Mesendoderm (in vitro differentiated cells): ENCODE measurements at regions not wholly inside any gene's neighbourhood (a gene's known extent, or its start where the extent isn't known, plus 50 kb on each side); places are given as distances from the start of the nearest gene placed in this dataset.

Experiments
- DNase-seq: peaks from one replicate; pipeline ENCODE4 v3.0.0; 2013
- H2AK5ac ChIP-seq: 2 replicates; pipeline ENCODE4 v1.6.1; 2013; ENCODE audit warnings: low read length, inconsistent platforms
- H2BK120ac ChIP-seq: 2 replicates; pipeline ENCODE4 v1.6.1; 2013; ENCODE audit warnings: low read depth, mild to moderate bottlenecking, low read length, moderate library complexity, mixed read lengths
- H2BK15ac ChIP-seq: replicated peaks from 2 replicates; pipeline ENCODE4 v1.6.1; 2013; ENCODE audit warnings: low read depth, mild to moderate bottlenecking, moderate library complexity
- H2BK5ac ChIP-seq: 2 replicates; pipeline ENCODE4 v1.6.1; 2013; ENCODE audit warnings: low read length, inconsistent platforms
- H3K18ac ChIP-seq: 2 replicates; pipeline ENCODE4 v1.6.1; 2013; ENCODE audit warnings: mild to moderate bottlenecking, low read length, mixed read lengths
- H3K23ac ChIP-seq: one replicate; pipeline ENCODE4 v1.6.1; 2013; ENCODE audit warnings: low read length
- H3K27ac ChIP-seq: 2 replicates; pipeline ENCODE4 v1.5.1; 2013; ENCODE audit warnings: low read depth, mild to moderate bottlenecking, inconsistent platforms, low read length, moderate library complexity
- H3K27me3 ChIP-seq: 2 replicates; pipeline ENCODE4 v1.6.1; 2013; ENCODE audit warnings: low read length, control low read depth, mild to moderate bottlenecking, inconsistent platforms; ENCODE audit not compliant: insufficient read depth, poor library complexity
- H3K36me3 ChIP-seq: 2 replicates; pipeline ENCODE4 v1.6.1; 2013; ENCODE audit warnings: low read length, inconsistent platforms; ENCODE audit not compliant: control insufficient read depth, insufficient read depth
- H3K4ac ChIP-seq: one replicate; pipeline ENCODE4 v1.6.1; 2013; ENCODE audit warnings: low read depth, mild to moderate bottlenecking, low read length, moderate library complexity
- H3K4me1 ChIP-seq: 2 replicates; pipeline ENCODE4 v1.6.1; 2013; ENCODE audit warnings: low read depth, low read length, inconsistent platforms; ENCODE audit not compliant: control insufficient read depth
- H3K4me2 ChIP-seq: 2 replicates; pipeline ENCODE4 v1.6.1; 2013; ENCODE audit warnings: low read length
- H3K4me3 ChIP-seq: 2 replicates; pipeline ENCODE4 v1.5.1; 2013; ENCODE audit warnings: mild to moderate bottlenecking, low read length
- H3K56ac ChIP-seq: one replicate; pipeline ENCODE4 v1.6.1; 2013; ENCODE audit warnings: low read length
- H3K79me1 ChIP-seq: 2 replicates; pipeline ENCODE4 v1.6.1; 2013; ENCODE audit warnings: low read length, inconsistent platforms
- H3K79me2 ChIP-seq: 2 replicates; pipeline ENCODE4 v1.6.1; 2013; ENCODE audit warnings: mild to moderate bottlenecking, low read length; ENCODE audit not compliant: control insufficient read depth, insufficient read depth
- H3K9ac ChIP-seq: 2 replicates; pipeline ENCODE4 v1.6.1; 2013; ENCODE audit warnings: low read length, inconsistent platforms
- H4K5ac ChIP-seq: one replicate; pipeline ENCODE4 v1.6.1; 2013; ENCODE audit warnings: low read length
- H4K8ac ChIP-seq: one replicate; pipeline ENCODE4 v1.6.1; 2013; ENCODE audit warnings: low read depth, mild to moderate bottlenecking, control low read depth, low read length, moderate library complexity
- WGBS: extraction: QIAGEN DNeasy Blood & Tissue Kit; methylation state at CpG from one replicate; pipeline ENCODE4 v1.1.7; 2013; ENCODE audit warnings: low lambda C conversion rate, missing lambda C conversion rate; ENCODE audit not compliant: insufficient coverage; ENCODE audit errors: extremely low coverage; 5-methylcytosine and 5-hydroxymethylcytosine counted together

GRCh38 chr12:91511795-91512420 is 329.3 kb upstream of the DCN start:
- Histone ChIP-seq H3K4ac (no peak overlapping the region), H3K56ac (no peak overlapping the region), H4K8ac (no peak overlapping the region), H3K79me1 (no peaks in the 10 kb centered on the region), H2BK15ac (no peak overlapping the region), H3K27me3 (no peaks in the 10 kb centered on the region), H3K23ac (no peak overlapping the region), H2AK5ac (no peak overlapping the region), H4K5ac (no peak overlapping the region), H3K4me2 (no peak overlapping the region), H3K36me3 (no peaks in the 10 kb centered on the region), H3K9ac (no peak overlapping the region), H3K79me2 (no peaks in the 10 kb centered on the region), H2BK5ac (no peak overlapping the region), H3K18ac (no peak overlapping the region), H3K4me3 (no peak overlapping the region), H2BK120ac (no peak overlapping the region), H3K4me1 (no peaks in the 10 kb centered on the region), H3K27ac (no peak overlapping the region)
- WGBS: no CpG with 5 or more reads among the region's 1 CpG
- DNase-seq: no peak

GRCh38 chr12:91507754-91508153 is 325.1 kb upstream of the DCN start:
- Histone ChIP-seq H2BK15ac (no peak overlapping the region), H3K27ac (no peak overlapping the region), H3K4ac (no peak overlapping the region), H3K56ac (no peak overlapping the region), H2BK5ac (no peak overlapping the region), H2AK5ac (no peak overlapping the region), H3K4me2 (no peak overlapping the region), H3K79me2 (no peaks in the 10 kb centered on the region), H4K5ac (no peak overlapping the region), H3K36me3 (no peaks in the 10 kb centered on the region), H4K8ac (no peak overlapping the region), H3K18ac (no peak overlapping the region), H3K23ac (no peak overlapping the region), H3K79me1 (no peaks in the 10 kb centered on the region), H2BK120ac (no peak overlapping the region), H3K9ac (no peak overlapping the region), H3K4me1 (no peaks in the 10 kb centered on the region), H3K27me3 (no peaks in the 10 kb centered on the region), H3K4me3 (no peak overlapping the region)
- WGBS: no CpG with 5 or more reads among the region's 1 CpG
- no peak for DNase-seq

- H3K9ac ChIP-seq: no peak overlapping the region
- H3K27me3 ChIP-seq: no peaks in the 10 kb centered on the region
- H2AK5ac ChIP-seq: no peak overlapping the region
- H3K4me1 ChIP-seq: no peaks in the 10 kb centered on the region
- no peak for DNase-seq
- H3K56ac ChIP-seq: no peak overlapping the region
- no peak overlapping the region for H2BK5ac ChIP-seq
- H3K4me2 ChIP-seq: no peak overlapping the region
- no peak overlapping the region for H4K5ac ChIP-seq
- H4K8ac ChIP-seq: no peak overlapping the region
- H3K4ac ChIP-seq: no peak overlapping the region
- no peak overlapping the region for H3K27ac ChIP-seq
- no peaks in the 10 kb centered on the region for H3K79me2 ChIP-seq
- WGBS: no CpG with 5 or more reads among the region's 2 CpGs
- no peak overlapping the region for H2BK15ac ChIP-seq
- no peak overlapping the region for H3K4me3 ChIP-seq
- H3K23ac ChIP-seq: no peak overlapping the region
- H3K79me1 ChIP-seq: no peaks in the 10 kb centered on the region
- H3K36me3 ChIP-seq: no peaks in the 10 kb centered on the region
- no peak overlapping the region for H3K18ac ChIP-seq
- H2BK120ac ChIP-seq: no peak overlapping the region
Observed at GRCh38 chr12:91506452-91506851, 323.8 kb upstream of the DCN start.

- no peaks in the 10 kb centered on the region for H3K36me3 ChIP-seq
- no peaks in the 10 kb centered on the region for H3K4me1 ChIP-seq
- H3K56ac ChIP-seq: no peak overlapping the region
- no peak overlapping the region for H3K4me2 ChIP-seq
- H3K4ac ChIP-seq: no peak overlapping the region
- no peaks in the 10 kb centered on the region for H3K79me1 ChIP-seq
- no peak overlapping the region for H3K23ac ChIP-seq
- no peak overlapping the region for H2AK5ac ChIP-seq
- no peak overlapping the region for H4K8ac ChIP-seq
- H3K4me3 ChIP-seq: no peak overlapping the region
- H2BK5ac ChIP-seq: no peak overlapping the region
- no peak overlapping the region for H3K9ac ChIP-seq
- H3K27ac ChIP-seq: no peak overlapping the region
- no peak overlapping the region for H4K5ac ChIP-seq
- no peak overlapping the region for H2BK120ac ChIP-seq
- no peak overlapping the region for H3K18ac ChIP-seq
- H3K27me3 ChIP-seq: no peaks in the 10 kb centered on the region
- H3K79me2 ChIP-seq: no peaks in the 10 kb centered on the region
- no peak for DNase-seq
- no peak overlapping the region for H2BK15ac ChIP-seq
Observed at GRCh38 chr12:91505006-91505405, 322.4 kb upstream of the DCN start.

GRCh38 chr12:91502208-91502607 is 319.6 kb upstream of the DCN start:
- Histone ChIP-seq H2BK120ac (no peak overlapping the region), H3K56ac (no peak overlapping the region), H3K4me2 (no peak overlapping the region), H2BK5ac (no peak overlapping the region), H3K36me3 (no peaks in the 10 kb centered on the region), H3K18ac (no peak overlapping the region), H3K4me1 (no peaks in the 10 kb centered on the region), H3K79me2 (no peaks in the 10 kb centered on the region), H3K27me3 (no peaks in the 10 kb centered on the region), H2AK5ac (no peak overlapping the region), H3K9ac (no peak overlapping the region), H2BK15ac (no peak overlapping the region), H4K8ac (no peak overlapping the region), H3K23ac (no peak overlapping the region), H3K4me3 (no peak overlapping the region), H4K5ac (no peak overlapping the region), H3K27ac (no peak overlapping the region), H3K79me1 (no peaks in the 10 kb centered on the region), H3K4ac (no peak overlapping the region)
- WGBS: no CpG with 5 or more reads among the region's 4 CpGs
- DNase-seq: no peak

GRCh38 chr12:91496337-91496736 is 313.7 kb upstream of the DCN start:
- Histone ChIP-seq H3K27ac (no peak overlapping the region), H3K4me3 (no peak overlapping the region)
- no peak for DNase-seq

More at GRCh38 chr12:91496337-91496736, 313.7 kb upstream of the DCN start:
- no CpG with 5 or more reads among the region's 3 CpGs for WGBS
- Histone ChIP-seq H3K27me3 (no peaks in the 10 kb centered on the region), H3K36me3 (no peaks in the 10 kb centered on the region), H3K56ac (no peak overlapping the region), H3K23ac (no peak overlapping the region), H2BK120ac (no peak overlapping the region), H3K4me2 (no peak overlapping the region), H3K4me1 (no peaks in the 10 kb centered on the region), H3K18ac (no peak overlapping the region), H3K9ac (no peak overlapping the region), H4K5ac (no peak overlapping the region), H4K8ac (no peak overlapping the region), H3K4ac (no peak overlapping the region), H3K79me1 (no peaks in the 10 kb centered on the region), H2AK5ac (no peak overlapping the region), H3K79me2 (no peaks in the 10 kb centered on the region), H2BK15ac (no peak overlapping the region), H2BK5ac (no peak overlapping the region)
